ENCODE measurements at regions not wholly inside any gene's neighbourhood (a gene's known extent, or its start where the extent isn't known, plus 50 kb on each side); places are given as distances from the start of the nearest gene placed in this dataset.

- Histone ChIP-seq H3K27ac (no peak overlapping the region), H3K4me3 (no peak overlapping the region), H3K36me3 (no peaks in the 10 kb centered on the region), H3K27me3 (no peaks in the 10 kb centered on the region), H3K4me1 (no peaks in the 10 kb centered on the region), H3K9me3 (no peaks in the 10 kb centered on the region)
- DNase-seq (no peak), ATAC-seq (no peak)
- intact Hi-C loops (cut with DNase I), result no loop called here
- TF ChIP-seq, protein P1, sequence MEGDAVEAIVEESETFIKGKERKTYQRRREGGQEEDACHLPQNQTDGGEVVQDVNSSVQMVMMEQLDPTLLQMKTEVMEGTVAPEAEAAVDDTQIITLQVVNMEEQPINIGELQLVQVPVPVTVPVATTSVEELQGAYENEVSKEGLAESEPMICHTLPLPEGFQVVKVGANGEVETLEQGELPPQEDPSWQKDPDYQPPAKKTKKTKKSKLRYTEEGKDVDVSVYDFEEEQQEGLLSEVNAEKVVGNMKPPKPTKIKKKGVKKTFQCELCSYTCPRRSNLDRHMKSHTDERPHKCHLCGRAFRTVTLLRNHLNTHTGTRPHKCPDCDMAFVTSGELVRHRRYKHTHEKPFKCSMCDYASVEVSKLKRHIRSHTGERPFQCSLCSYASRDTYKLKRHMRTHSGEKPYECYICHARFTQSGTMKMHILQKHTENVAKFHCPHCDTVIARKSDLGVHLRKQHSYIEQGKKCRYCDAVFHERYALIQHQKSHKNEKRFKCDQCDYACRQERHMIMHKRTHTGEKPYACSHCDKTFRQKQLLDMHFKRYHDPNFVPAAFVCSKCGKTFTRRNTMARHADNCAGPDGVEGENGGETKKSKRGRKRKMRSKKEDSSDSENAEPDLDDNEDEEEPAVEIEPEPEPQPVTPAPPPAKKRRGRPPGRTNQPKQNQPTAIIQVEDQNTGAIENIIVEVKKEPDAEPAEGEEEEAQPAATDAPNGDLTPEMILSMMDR (IDR thresholded peaks at IDR 0.05), result no peak
These were observed 156.1 kb upstream of the HS3ST3A1 start for GRCh38 chr17:13757871-13758270.

DNA sequence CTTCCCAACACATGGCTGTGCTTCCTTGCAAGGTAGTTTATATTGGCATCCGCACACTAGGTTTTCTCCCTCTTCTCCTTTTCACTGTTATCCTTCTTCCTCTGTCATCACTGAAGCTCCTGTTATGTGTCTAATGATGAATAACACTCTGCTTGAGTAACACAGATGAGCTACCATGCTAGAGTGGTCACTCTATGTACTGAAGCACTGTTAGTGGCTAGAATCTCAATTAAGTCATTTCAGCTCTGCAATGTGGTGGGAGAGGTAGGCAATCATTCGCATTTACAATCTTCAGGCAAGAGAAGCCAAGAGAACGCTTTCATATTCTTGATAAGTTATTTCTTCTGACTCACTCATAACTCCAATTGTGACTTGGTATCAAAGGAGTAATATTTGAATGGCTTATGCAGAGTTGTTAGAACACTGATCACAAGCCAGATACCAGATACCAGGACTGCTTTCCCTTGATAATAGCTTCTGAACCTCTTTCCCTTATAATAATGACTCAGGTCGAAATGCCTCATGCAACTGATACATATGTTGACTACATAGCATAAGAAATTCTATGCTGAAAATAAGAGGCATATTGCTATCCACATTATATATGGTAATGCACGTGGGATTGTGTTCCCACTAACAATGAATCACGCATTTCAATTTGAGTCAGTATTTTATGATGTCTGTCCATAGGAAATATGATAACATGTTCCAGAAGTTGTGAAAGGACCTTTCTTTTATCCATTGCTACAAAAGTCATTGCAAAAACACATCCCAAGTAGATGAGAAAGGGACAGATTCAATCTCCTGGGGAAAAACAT is 158.0 kb upstream of the HS3ST3A1 start:
- no peaks in the 10 kb centered on the region for H3K9me3 ChIP-seq
- H3K4me1 ChIP-seq, result no peaks in the 10 kb centered on the region
- TF ChIP-seq, protein P1 (IDR thresholded peaks at IDR 0.05), result no peak
- no peaks in the 10 kb centered on the region for H3K36me3 ChIP-seq
- DNase-seq, result no peak
- ATAC-seq, result no peak
- intact Hi-C loops (cut with DNase I), result no loop called here
- no peaks in the 10 kb centered on the region for H3K27me3 ChIP-seq
- no peak overlapping the region for H3K4me3 ChIP-seq
- H3K27ac ChIP-seq, result no peak overlapping the region

- no peaks in the 10 kb centered on the region for H3K9me3 ChIP-seq
- intact Hi-C loops (cut with DNase I), result no loop called here
- no peaks in the 10 kb centered on the region for H3K4me1 ChIP-seq
- H3K27ac ChIP-seq, result no peak overlapping the region
- no peaks in the 10 kb centered on the region for H3K27me3 ChIP-seq
- ATAC-seq (no peak), DNase-seq (no peak)
- TF ChIP-seq, protein P1 (IDR thresholded peaks at IDR 0.05), result no peak
- H3K4me3 ChIP-seq, result no peak overlapping the region
- H3K36me3 ChIP-seq, result no peaks in the 10 kb centered on the region
These were observed 159.4 kb upstream of the HS3ST3A1 start for GRCh38 chr17:13761038-13761603.

DNA sequence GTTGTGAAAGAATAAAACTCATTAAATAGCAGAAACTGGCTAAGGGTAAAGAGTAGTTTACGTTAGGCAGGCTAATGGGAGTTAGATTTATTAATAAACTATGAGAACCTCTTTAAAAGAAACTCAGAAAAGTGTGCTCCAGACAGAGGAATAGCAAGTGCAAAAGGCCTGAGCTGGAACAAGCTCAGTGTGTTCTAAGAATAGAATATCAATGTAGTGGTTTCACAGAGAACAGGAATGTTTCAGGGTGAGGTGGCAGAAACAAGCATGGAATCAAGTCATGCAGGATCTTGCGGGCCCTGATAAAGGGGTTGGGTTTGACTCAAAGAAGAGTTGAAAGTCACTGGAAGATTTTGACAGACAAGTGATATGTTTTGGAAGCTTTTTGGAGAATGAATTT is 164.0 kb upstream of the HS3ST3A1 start:
- H3K27ac ChIP-seq, result no peak overlapping the region
- H3K36me3 ChIP-seq, result no peaks in the 10 kb centered on the region
- H3K9me3 ChIP-seq, result peaks cover 10% of the 10 kb centered on the region
- no peaks in the 10 kb centered on the region for H3K4me1 ChIP-seq
- TF ChIP-seq, protein P1 (IDR thresholded peaks at IDR 0.05), result no peak
- no peak for ATAC-seq
- no peak for DNase-seq
- intact Hi-C loops (cut with DNase I), result no loop called here
- H3K27me3 ChIP-seq, result no peaks in the 10 kb centered on the region
- H3K4me3 ChIP-seq, result no peak overlapping the region

- intact Hi-C loops (cut with DNase I), result no loop called here
- H3K4me3 ChIP-seq, result no peak overlapping the region
- no peaks in the 10 kb centered on the region for H3K36me3 ChIP-seq
- no peaks in the 10 kb centered on the region for H3K27me3 ChIP-seq
- H3K4me1 ChIP-seq, result no peaks in the 10 kb centered on the region
- TF ChIP-seq, protein P1 (IDR thresholded peaks at IDR 0.05), result no peak
- DNase-seq (no peak), ATAC-seq (no peak)
- H3K9me3 ChIP-seq, result peaks cover 10% of the 10 kb centered on the region
- H3K27ac ChIP-seq, result no peak overlapping the region
These were observed 169.0 kb upstream of the HS3ST3A1 start for GRCh38 chr17:13770702-13771101.

All from upper lobe of right lung (tissue), 1 donor.